ENCODE measurements at regions not wholly inside any gene's neighbourhood (a gene's known extent, or its start where the extent isn't known, plus 50 kb on each side); places are given as distances from the start of the nearest gene placed in this dataset.

DNA sequence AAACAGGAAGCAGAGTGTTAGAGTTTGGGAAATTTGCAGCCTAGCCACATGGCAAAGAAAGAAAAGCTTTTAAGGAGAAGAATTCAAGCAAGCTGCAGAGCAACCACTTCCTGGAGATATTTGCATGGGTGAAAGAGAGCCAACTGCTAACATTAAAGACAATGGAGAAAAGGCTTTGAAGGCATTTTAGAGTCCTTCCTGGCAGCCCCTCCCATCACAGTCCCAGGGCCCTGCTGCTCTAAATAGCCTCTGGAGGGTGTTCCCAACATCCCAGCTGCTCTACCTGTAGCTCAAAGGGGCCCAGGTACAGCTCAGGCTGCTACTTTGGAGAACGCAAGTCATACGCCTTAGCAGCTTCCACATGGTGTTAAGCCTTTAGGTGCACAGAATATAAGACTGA, 235.9 kb upstream of the FMR1 start:
- no CpG with 5 or more reads among the region's 2 CpGs for WGBS (ENCODE audit: insufficient coverage)
- Histone ChIP-seq H3K9me3 (replicated peaks in 1 of 2; ENCODE audit: control insufficient read depth in 1 of 2, insufficient read depth in 1 of 2, low read length in 2 of 2) (no peaks in the 10 kb centered on the region), H3K27me3 (ENCODE audit: control insufficient read depth in 2 of 2, insufficient read depth in 2 of 2, low read length in 2 of 2) (no peaks in the 10 kb centered on the region), H3K4me3 (replicated peaks in 1 of 3; ENCODE audit: low read depth in 2 of 3, low read length in 3 of 3) (no peak overlapping the region), H4K20me1 (ENCODE audit: insufficient read depth, low read length) (no peaks in the 10 kb centered on the region), H3K79me2 (ENCODE audit: insufficient read depth, low read length) (no peaks in the 10 kb centered on the region), H3K27ac (ENCODE audit: low read depth in 1 of 2, low read length in 2 of 2) (no peak overlapping the region), H3K4me1 (ENCODE audit: control insufficient read depth in 1 of 2, insufficient read depth in 2 of 2, low read length in 2 of 2) (no peaks in the 10 kb centered on the region), H3K36me3 (replicated peaks in 1 of 2; ENCODE audit: control insufficient read depth in 1 of 2, insufficient read depth in 2 of 2, low read length in 2 of 2) (no peaks in the 10 kb centered on the region), H2AFZ (ENCODE audit: insufficient read depth, low read depth, low read length, poor library complexity, severe bottlenecking) (no peak overlapping the region), H3K9ac (ENCODE audit: insufficient read depth, low read length, poor library complexity, severe bottlenecking) (no peak overlapping the region), H3K4me2 (replicated peaks; ENCODE audit: extremely low read depth, low read length, poor library complexity, severe bottlenecking) (no peak overlapping the region)
- intact Hi-C loops (cut with micrococcal nuclease): no loop called here
- Mint-ChIP-seq H3K4me1 (peaks cover 6% of the 10 kb centered on the region), H3K4me3 (no peak overlapping the region), H3K36me3 (no peaks in the 10 kb centered on the region), H3K27ac (no peak overlapping the region), H3K9me3 (peaks cover 0 to 4% (median 0%) of the 10 kb centered on the region in 7 donors), H3K27me3 (ENCODE audit: low read depth in 3 of 3) (peaks cover 0 to 3% (median 1%) of the 10 kb centered on the region in 3 donors)
- DNase-seq: no peak
- TF ChIP-seq, protein P1, sequence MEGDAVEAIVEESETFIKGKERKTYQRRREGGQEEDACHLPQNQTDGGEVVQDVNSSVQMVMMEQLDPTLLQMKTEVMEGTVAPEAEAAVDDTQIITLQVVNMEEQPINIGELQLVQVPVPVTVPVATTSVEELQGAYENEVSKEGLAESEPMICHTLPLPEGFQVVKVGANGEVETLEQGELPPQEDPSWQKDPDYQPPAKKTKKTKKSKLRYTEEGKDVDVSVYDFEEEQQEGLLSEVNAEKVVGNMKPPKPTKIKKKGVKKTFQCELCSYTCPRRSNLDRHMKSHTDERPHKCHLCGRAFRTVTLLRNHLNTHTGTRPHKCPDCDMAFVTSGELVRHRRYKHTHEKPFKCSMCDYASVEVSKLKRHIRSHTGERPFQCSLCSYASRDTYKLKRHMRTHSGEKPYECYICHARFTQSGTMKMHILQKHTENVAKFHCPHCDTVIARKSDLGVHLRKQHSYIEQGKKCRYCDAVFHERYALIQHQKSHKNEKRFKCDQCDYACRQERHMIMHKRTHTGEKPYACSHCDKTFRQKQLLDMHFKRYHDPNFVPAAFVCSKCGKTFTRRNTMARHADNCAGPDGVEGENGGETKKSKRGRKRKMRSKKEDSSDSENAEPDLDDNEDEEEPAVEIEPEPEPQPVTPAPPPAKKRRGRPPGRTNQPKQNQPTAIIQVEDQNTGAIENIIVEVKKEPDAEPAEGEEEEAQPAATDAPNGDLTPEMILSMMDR (IDR thresholded peaks at IDR 0.05): no peak

DNA sequence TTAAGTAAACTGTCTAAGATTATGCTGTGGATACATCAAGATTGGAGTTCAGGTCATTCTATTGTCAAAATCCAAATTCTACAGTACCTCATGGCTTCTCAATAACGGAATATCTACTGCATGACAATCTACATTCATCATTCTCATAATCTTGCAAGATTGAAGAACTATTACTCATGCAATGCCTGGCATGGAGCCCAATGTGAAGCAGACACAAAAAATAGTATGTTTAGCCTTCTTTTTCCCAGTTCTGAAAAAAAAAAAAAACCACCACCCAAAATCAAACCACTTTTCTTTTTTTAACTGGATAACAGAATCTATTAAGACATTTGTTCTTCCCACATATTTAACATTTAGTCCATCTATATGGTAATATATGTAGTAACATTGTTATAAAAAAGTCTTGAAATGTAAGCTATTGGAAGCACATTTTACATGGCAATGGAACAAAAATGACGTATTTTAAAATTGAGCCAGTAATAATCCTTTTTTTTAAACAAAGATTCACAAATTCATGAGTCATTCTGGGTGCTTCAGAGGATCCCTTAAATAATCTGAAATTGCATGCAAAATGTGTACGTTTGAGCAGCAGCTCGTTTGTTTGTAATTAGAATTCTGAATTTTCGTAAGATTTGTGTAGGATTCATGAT, 232.2 kb upstream of the FMR1 start:
- intact Hi-C loops (cut with micrococcal nuclease): no loop called here

More for the DNA sequence above, 232.2 kb upstream of the FMR1 start:
- H4K20me1 ChIP-seq (ENCODE audit: insufficient read depth, low read length): no peaks in the 10 kb centered on the region
- H3K27ac ChIP-seq (ENCODE audit: low read depth in 1 of 2, low read length in 2 of 2): no peak overlapping the region
- no peak overlapping the region for H3K4me3 ChIP-seq (replicated peaks in 1 of 3; ENCODE audit: low read depth in 2 of 3, low read length in 3 of 3)
- 33% methylated on average over 1 of the region's 5 CpGs for WGBS (ENCODE audit: insufficient coverage)
- Mint-ChIP-seq H3K36me3 (no peaks in the 10 kb centered on the region), H3K27ac (no peak overlapping the region), H3K4me1 (peaks cover 11% of the 10 kb centered on the region), H3K27me3 (ENCODE audit: low read depth in 3 of 3) (peaks cover 0 to 3% (median 1%) of the 10 kb centered on the region in 3 donors), H3K4me3 (no peak overlapping the region), H3K9me3 (peaks cover 0 to 10% (median 2%) of the 10 kb centered on the region in 7 donors)
- DNase-seq: no peak
- TF ChIP-seq, protein P1 (IDR thresholded peaks at IDR 0.05): no peak
- H2AFZ ChIP-seq (ENCODE audit: insufficient read depth, low read depth, low read length, poor library complexity, severe bottlenecking): no peak overlapping the region
- H3K9ac ChIP-seq (ENCODE audit: insufficient read depth, low read length, poor library complexity, severe bottlenecking): no peak overlapping the region
- no peaks in the 10 kb centered on the region for H3K27me3 ChIP-seq (ENCODE audit: control insufficient read depth in 2 of 2, insufficient read depth in 2 of 2, low read length in 2 of 2)
- H3K4me1 ChIP-seq (ENCODE audit: control insufficient read depth in 1 of 2, insufficient read depth in 2 of 2, low read length in 2 of 2): no peaks in the 10 kb centered on the region
- no peaks in the 10 kb centered on the region for H3K9me3 ChIP-seq (replicated peaks in 1 of 2; ENCODE audit: control insufficient read depth in 1 of 2, insufficient read depth in 1 of 2, low read length in 2 of 2)
- no peaks in the 10 kb centered on the region for H3K79me2 ChIP-seq (ENCODE audit: insufficient read depth, low read length)
- no peak overlapping the region for H3K4me2 ChIP-seq (replicated peaks; ENCODE audit: extremely low read depth, low read length, poor library complexity, severe bottlenecking)
- H3K36me3 ChIP-seq (replicated peaks in 1 of 2; ENCODE audit: control insufficient read depth in 1 of 2, insufficient read depth in 2 of 2, low read length in 2 of 2): no peaks in the 10 kb centered on the region

Data from CD14-positive monocyte (primary cell).